Prostate gland (tissue), 2 donors: ENCODE measurements at regions not wholly inside any gene's neighbourhood (a gene's known extent, or its start where the extent isn't known, plus 50 kb on each side); places are given as distances from the start of the nearest gene placed in this dataset.

Experiments
- POLR2A ChIP-seq: fragments of 450-650 bp; IDR thresholded peaks from one replicate; pipeline ENCODE4 v1.6.1; 2016; ENCODE audit warnings: antibody characterized with exemption, mild to moderate bottlenecking
- POLR2AphosphoS5 ChIP-seq: sonication (generic); formaldehyde crosslinking; IDR thresholded peaks from one replicate; pipeline ENCODE4 v1.6.1; 2017; ENCODE audit warnings: antibody characterized with exemption
- TF ChIP-seq, protein P1 (sequence below), 4 experiments: fragments of 200-600 bp in 2 of 4; fragments of 450-650 bp in 2 of 4; sonication (generic) in 2 of 4; IDR thresholded peaks; 1 replicate in 3 of 4; 2 replicates in 1 of 4; pipeline ENCODE4 v1.5.1; 2016 to 2019; ENCODE audit warnings: antibody characterized with exemption in 4 of 4, mild to moderate bottlenecking in 2 of 4, moderate library complexity in 2 of 4

GRCh38 chr12:18971932-18972331 is 157.6 kb upstream of the PLEKHA5 start:
- TF ChIP-seq, protein P1, sequence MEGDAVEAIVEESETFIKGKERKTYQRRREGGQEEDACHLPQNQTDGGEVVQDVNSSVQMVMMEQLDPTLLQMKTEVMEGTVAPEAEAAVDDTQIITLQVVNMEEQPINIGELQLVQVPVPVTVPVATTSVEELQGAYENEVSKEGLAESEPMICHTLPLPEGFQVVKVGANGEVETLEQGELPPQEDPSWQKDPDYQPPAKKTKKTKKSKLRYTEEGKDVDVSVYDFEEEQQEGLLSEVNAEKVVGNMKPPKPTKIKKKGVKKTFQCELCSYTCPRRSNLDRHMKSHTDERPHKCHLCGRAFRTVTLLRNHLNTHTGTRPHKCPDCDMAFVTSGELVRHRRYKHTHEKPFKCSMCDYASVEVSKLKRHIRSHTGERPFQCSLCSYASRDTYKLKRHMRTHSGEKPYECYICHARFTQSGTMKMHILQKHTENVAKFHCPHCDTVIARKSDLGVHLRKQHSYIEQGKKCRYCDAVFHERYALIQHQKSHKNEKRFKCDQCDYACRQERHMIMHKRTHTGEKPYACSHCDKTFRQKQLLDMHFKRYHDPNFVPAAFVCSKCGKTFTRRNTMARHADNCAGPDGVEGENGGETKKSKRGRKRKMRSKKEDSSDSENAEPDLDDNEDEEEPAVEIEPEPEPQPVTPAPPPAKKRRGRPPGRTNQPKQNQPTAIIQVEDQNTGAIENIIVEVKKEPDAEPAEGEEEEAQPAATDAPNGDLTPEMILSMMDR (IDR thresholded peaks at IDR 0.05): no peak
- TF ChIP-seq POLR2AphosphoS5: no peak
- no peak for TF ChIP-seq POLR2A
